ENCODE measurements at regions not wholly inside any gene's neighbourhood (a gene's known extent, or its start where the extent isn't known, plus 50 kb on each side); places are given as distances from the start of the nearest gene placed in this dataset.

- CTCF ChIA-PET = no interaction called here
- Histone ChIP-seq H4K20me1 (ENCODE audit: insufficient read depth) (no peaks in the 10 kb centered on the region), H3K4me2 (no peak overlapping the region)
Observed at GRCh38 chr3:164018500-164018899, 1059.8 kb downstream of the SI start.

More at GRCh38 chr3:164018500-164018899, 1059.8 kb downstream of the SI start:
- H3K4me1 ChIP-seq (ENCODE audit: control insufficient read depth in 1 of 2, insufficient read depth in 2 of 2, low read depth in 1 of 2, low read length in 1 of 2) = no peaks in the 10 kb centered on the region
- H3K36me3 ChIP-seq (replicated peaks in 1 of 2; ENCODE audit: control insufficient read depth in 1 of 2, insufficient read depth in 2 of 2, low read length in 1 of 2) = no peaks in the 10 kb centered on the region
- H3K9ac ChIP-seq = no peak overlapping the region
- no peak overlapping the region for H3K4me3 ChIP-seq (ENCODE audit: low read depth in 2 of 2, low read length in 1 of 2)
- no peaks in the 10 kb centered on the region for H3K79me2 ChIP-seq (ENCODE audit: insufficient read depth)
- H3K27ac ChIP-seq (ENCODE audit: low read depth in 2 of 2, low read length in 1 of 2) = no peak overlapping the region
- TF ChIP-seq FOXM1 (IDR thresholded peaks at IDR 0.05; ENCODE audit: low read depth) = no peak
- TF ChIP-seq CHD2 (IDR thresholded peaks at IDR 0.05; ENCODE audit: low read length, partially characterized antibody) = no peak
- TF ChIP-seq POLR2AphosphoS5 (IDR thresholded peaks at IDR 0.05; ENCODE audit: low read depth, low read length) = no peak
- TF ChIP-seq ELF1 (IDR thresholded peaks at IDR 0.05) = no peak
- no peak for TF ChIP-seq MAX (IDR thresholded peaks at IDR 0.05; ENCODE audit: low read depth)
- no peak for TF ChIP-seq RXRA (IDR thresholded peaks at IDR 0.05; ENCODE audit: borderline replicate concordance, low read depth)
- TF ChIP-seq ZBTB33 (IDR thresholded peaks at IDR 0.05; ENCODE audit: borderline replicate concordance, low read depth) = no peak
- TF ChIP-seq TAF1 (IDR thresholded peaks at IDR 0.05; ENCODE audit: borderline replicate concordance, low read depth, low read length) = no peak
- TF ChIP-seq EZH2phosphoT487 (IDR thresholded peaks at IDR 0.05; ENCODE audit: borderline replicate concordance, low read depth) = no peak
- no peak for TF ChIP-seq RCOR1 (IDR thresholded peaks at IDR 0.05; ENCODE audit: low read length)
- no peak for TF ChIP-seq TCF12 (IDR thresholded peaks at IDR 0.05)
- no peak for TF ChIP-seq RFX5 (IDR thresholded peaks at IDR 0.05; ENCODE audit: low read length)
- no peak for TF ChIP-seq NRF1 (IDR thresholded peaks at IDR 0.05; ENCODE audit: low read depth, low read length)
- no peak for TF ChIP-seq NFIC (IDR thresholded peaks at IDR 0.05; ENCODE audit: borderline replicate concordance)
- no peak for TF ChIP-seq RAD21 (IDR thresholded peaks at IDR 0.05; ENCODE audit: low read length)
- TF ChIP-seq USF1 (IDR thresholded peaks at IDR 0.05; ENCODE audit: borderline replicate concordance, low read depth) = no peak
- TF ChIP-seq GABPA (IDR thresholded peaks at IDR 0.05; ENCODE audit: low read depth) = no peak
- no peak for TF ChIP-seq MXI1 (IDR thresholded peaks at IDR 0.05; ENCODE audit: low read depth, low read length)
- no peak for TF ChIP-seq SIN3A (IDR thresholded peaks at IDR 0.05; ENCODE audit: borderline replicate concordance, low read depth, low read length)
- TF ChIP-seq USF2 (IDR thresholded peaks at IDR 0.05; ENCODE audit: borderline replicate concordance, low read depth, low read length) = no peak
- H3K27me3 ChIP-seq (ENCODE audit: insufficient read depth) = no peaks in the 10 kb centered on the region
- H3F3A ChIP-seq (replicated peaks; ENCODE audit: insufficient read depth) = no peaks in the 10 kb centered on the region
- 66% methylated on average over 9 of the region's 9 CpGs for WGBS (ENCODE audit: low lambda C conversion rate)
- no peak for DNase-seq
- no peaks in the 10 kb centered on the region; the same call in 1 of the 2 replicates for H3K9me3 ChIP-seq
- no peak overlapping the region for H2AFZ ChIP-seq (ENCODE audit: low read depth)
- H3K9me2 ChIP-seq = no peaks in the 10 kb centered on the region
- POLR2A ChIA-PET = no interaction called here

Measured in SK-N-SH (cell line).